ENCODE measurements at regions not wholly inside any gene's neighbourhood (a gene's known extent, or its start where the extent isn't known, plus 50 kb on each side); places are given as distances from the start of the nearest gene placed in this dataset.

GRCh38 chr12:98370976-98371375 is 144.4 kb upstream of the TMPO start:
- TF ChIP-seq CTCF (IDR thresholded peaks at IDR 0.05; ENCODE audit: low read depth, low read length, poor library complexity, severe bottlenecking) (no peak), EZH2phosphoT487 (IDR thresholded peaks at IDR 0.05; ENCODE audit: borderline replicate concordance, low read length) (no peak)

Data from DOHH2 (cell line).